ENCODE measurements at regions not wholly inside any gene's neighbourhood (a gene's known extent, or its start where the extent isn't known, plus 50 kb on each side); places are given as distances from the start of the nearest gene placed in this dataset.
"Not testable (repeated sequence)": the region's sequence is repeated elsewhere in the genome, so short reads cannot be mapped to it uniquely, and the experiment has no call there.

DNA sequence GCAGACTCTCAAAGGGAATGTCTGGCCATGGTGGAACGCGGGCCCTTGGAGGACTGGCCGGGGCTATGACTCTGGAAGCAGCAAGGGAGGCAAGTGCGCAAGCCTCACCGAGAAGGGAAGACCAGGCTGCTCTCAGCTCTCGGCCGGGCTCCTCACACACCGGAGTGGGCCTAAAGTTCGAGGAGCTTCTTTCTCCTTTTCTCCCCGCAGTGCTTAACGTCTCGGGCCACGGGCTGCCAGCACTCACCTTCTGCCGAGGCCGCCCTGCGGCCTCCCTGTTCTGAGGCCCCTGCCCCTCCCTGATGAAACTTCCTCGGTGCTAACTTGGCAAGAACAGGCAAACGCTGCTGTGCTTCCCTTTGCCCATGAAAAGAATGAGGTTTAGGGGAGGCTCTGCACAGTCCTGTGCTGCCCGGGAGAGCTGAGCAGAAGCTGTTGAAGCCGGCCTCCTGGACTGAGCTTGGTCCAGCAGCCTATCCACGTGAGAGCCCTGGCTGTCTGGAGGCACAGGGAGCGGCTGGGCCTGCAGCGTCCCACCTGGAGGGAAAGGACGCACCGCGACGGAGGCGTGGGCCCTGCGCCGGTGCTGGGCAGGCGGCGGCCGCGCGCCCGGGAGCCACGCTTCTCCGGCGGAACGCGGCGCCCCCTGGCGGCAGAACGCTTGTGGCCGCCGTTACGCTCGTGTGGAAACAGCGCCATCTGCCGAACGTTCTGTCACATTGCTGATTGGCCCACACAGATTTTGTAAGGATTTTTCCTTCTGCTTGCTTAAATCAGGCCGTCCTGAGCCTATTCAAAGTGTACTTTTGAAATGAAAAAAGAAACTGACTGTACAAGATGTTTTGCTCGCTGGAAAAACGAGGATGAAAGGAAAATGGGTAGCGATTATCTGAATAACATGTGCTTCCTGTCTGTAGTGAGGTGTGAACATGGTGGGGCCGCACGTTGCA lies 65.0 kb upstream of the TMEM45B start:
- H3K4me3 ChIP-seq (ENCODE audit: low read depth, low read length): no peak overlapping the region
- DNase-seq (ENCODE audit: low read depth): peak; percentile 22
- TF ChIP-seq, protein P1, sequence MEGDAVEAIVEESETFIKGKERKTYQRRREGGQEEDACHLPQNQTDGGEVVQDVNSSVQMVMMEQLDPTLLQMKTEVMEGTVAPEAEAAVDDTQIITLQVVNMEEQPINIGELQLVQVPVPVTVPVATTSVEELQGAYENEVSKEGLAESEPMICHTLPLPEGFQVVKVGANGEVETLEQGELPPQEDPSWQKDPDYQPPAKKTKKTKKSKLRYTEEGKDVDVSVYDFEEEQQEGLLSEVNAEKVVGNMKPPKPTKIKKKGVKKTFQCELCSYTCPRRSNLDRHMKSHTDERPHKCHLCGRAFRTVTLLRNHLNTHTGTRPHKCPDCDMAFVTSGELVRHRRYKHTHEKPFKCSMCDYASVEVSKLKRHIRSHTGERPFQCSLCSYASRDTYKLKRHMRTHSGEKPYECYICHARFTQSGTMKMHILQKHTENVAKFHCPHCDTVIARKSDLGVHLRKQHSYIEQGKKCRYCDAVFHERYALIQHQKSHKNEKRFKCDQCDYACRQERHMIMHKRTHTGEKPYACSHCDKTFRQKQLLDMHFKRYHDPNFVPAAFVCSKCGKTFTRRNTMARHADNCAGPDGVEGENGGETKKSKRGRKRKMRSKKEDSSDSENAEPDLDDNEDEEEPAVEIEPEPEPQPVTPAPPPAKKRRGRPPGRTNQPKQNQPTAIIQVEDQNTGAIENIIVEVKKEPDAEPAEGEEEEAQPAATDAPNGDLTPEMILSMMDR (IDR thresholded peaks at IDR 0.05; ENCODE audit: low read depth, low read length, missing control alignments): peak; percentile 99

DNA sequence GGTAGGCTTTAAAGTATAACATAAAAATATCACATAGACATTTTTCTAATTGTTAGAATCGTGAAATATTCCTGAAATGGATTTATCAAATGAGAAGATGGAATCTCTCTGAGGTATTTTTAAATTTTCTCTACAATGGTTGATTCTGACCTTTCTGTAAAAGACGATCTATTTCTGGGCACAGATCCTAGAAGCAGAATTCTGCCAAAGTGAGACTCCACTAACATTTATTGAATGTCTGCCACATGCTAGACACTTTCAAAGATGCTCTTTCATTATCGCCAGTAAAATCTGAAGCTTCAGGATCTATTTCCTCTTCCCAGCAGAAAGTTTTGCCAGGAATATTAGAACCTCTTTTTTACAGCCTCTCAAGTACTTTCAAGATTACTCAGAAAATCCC lies 64.1 kb upstream of the TMEM45B start:
- TF ChIP-seq, protein P1 (IDR thresholded peaks at IDR 0.05; ENCODE audit: low read depth, low read length, missing control alignments): no peak
- no peak for DNase-seq (ENCODE audit: low read depth)
- no peak overlapping the region for H3K4me3 ChIP-seq (ENCODE audit: low read depth, low read length)

DNA sequence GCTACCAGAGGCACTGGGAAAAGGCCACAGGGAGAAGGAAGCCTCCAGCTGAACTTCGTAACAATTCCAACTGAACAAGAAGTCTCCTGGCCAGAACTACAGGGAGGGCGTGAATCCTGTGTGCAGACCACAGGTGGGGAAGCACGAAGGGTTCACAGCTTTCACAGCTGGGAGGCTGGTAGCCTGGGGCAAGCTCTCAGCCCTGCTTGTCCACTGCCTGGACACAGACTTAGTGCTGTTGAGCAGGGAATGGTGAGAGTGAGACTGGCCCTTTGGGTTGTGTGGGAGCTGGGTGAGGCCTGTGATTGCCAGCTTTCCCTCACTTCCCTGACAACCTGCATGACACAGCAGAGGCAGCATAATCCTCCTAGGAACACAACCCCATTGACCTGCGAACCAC lies 52.1 kb upstream of the TMEM45B start:
- not testable (repeated sequence) for DNase-seq (ENCODE audit: low read depth); H3K4me3 ChIP-seq (ENCODE audit: low read depth, low read length)

- not testable (repeated sequence) for H3K4me3 ChIP-seq (ENCODE audit: low read depth, low read length); DNase-seq (ENCODE audit: low read depth)
Measured at GRCh38 chr11:129764204-129764603, 51.4 kb upstream of the TMEM45B start.
